ENCODE measurements at regions not wholly inside any gene's neighbourhood (a gene's known extent, or its start where the extent isn't known, plus 50 kb on each side); places are given as distances from the start of the nearest gene placed in this dataset.

- TF ChIP-seq SMARCA4 (IDR thresholded peaks at IDR 0.05) = no peak
- TF ChIP-seq, protein P1, sequence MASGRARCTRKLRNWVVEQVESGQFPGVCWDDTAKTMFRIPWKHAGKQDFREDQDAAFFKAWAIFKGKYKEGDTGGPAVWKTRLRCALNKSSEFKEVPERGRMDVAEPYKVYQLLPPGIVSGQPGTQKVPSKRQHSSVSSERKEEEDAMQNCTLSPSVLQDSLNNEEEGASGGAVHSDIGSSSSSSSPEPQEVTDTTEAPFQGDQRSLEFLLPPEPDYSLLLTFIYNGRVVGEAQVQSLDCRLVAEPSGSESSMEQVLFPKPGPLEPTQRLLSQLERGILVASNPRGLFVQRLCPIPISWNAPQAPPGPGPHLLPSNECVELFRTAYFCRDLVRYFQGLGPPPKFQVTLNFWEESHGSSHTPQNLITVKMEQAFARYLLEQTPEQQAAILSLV (tag; IDR thresholded peaks at IDR 0.05) = no peak
- TF ChIP-seq CBX3 (IDR thresholded peaks at IDR 0.05; ENCODE audit: borderline replicate concordance in 1 of 2, low read length in 2 of 2) = no peak
- TF ChIP-seq MAFK (IDR thresholded peaks at IDR 0.05; ENCODE audit: low read length) = no peak
- TF ChIP-seq LARP7 (IDR thresholded peaks at IDR 0.05) = no peak
- no peak for TF ChIP-seq TSC22D4 (tag; IDR thresholded peaks at IDR 0.05)
- no peak for TF ChIP-seq ARHGAP35 (IDR thresholded peaks at IDR 0.05; ENCODE audit: partially characterized antibody)
- no peak for TF ChIP-seq PHF8 (IDR thresholded peaks at IDR 0.05; ENCODE audit: borderline replicate concordance, low read length)
- TF ChIP-seq KDM2B (CRISPR knock-in tag; IDR thresholded peaks at IDR 0.05) = no peak
- TF ChIP-seq, protein P2, sequence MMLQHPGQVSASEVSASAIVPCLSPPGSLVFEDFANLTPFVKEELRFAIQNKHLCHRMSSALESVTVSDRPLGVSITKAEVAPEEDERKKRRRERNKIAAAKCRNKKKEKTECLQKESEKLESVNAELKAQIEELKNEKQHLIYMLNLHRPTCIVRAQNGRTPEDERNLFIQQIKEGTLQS (IDR thresholded peaks at IDR 0.05) = no peak
- TF ChIP-seq, protein P2 (CRISPR knock-in tag; conservative IDR thresholded peaks at IDR 0.05) = no peak
- TF ChIP-seq GTF2F1 (IDR thresholded peaks at IDR 0.05; ENCODE audit: low read depth, low read length) = no peak
- TF ChIP-seq HNRNPK (IDR thresholded peaks at IDR 0.05; ENCODE audit: low read depth, low read length, poor library complexity, severe bottlenecking) = no peak
- no peak for TF ChIP-seq E2F3 (CRISPR knock-in tag; IDR thresholded peaks at IDR 0.05)
- TF ChIP-seq TEAD4 (IDR thresholded peaks at IDR 0.05; ENCODE audit: low read length) = no peak
- no peak for TF ChIP-seq TEAD4 (CRISPR knock-in tag; IDR thresholded peaks at IDR 0.05; ENCODE audit: borderline replicate concordance)
- TF ChIP-seq, protein P3, sequence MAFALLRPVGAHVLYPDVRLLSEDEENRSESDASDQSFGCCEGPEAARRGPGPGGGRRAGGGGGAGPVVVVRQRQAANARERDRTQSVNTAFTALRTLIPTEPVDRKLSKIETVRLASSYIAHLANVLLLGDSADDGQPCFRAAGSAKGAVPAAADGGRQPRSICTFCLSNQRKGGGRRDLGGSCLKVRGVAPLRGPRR (CRISPR knock-in tag; IDR thresholded peaks at IDR 0.05) = no peak
Observed at GRCh38 chr3:160150066-160150465, 75.2 kb upstream of the C3orf80 start (continued).

Data from K562 (cell line).